PC-3 (cell line): ENCODE measurements at regions not wholly inside any gene's neighbourhood (a gene's known extent, or its start where the extent isn't known, plus 50 kb on each side); places are given as distances from the start of the nearest gene placed in this dataset.
A peak's percentile ranks its signal among the peaks of the same experiment; 100 is the strongest.

Experiments used
- ATAC-seq: fragments of 200-7000 bp; cut with Tn5 transposase; 2 replicates; pipeline ENCODE4 v1.9.1; 2020; ENCODE audit warnings: mild to moderate bottlenecking, moderate library complexity
- BruUV-seq: library from RNA; stranded (reverse); fragments of 400-500 nt; replicated peaks from 2 replicates; lab custom pipeline; 2021; lab: Mats Ljungman, UMichigan
- CTCF ChIA-PET: fragments of 300-600 bp; sonication (Branson Sonifier 250); formaldehyde crosslinking; loops from one replicate; lab custom pipeline; 2022; ENCODE audit warnings: antibody characterized with exemption; lab: Charles Lee
- POLR2A ChIA-PET: fragments of 300-600 bp; sonication (Branson Sonifier 250); formaldehyde crosslinking; loops from one replicate; lab custom pipeline; 2022; ENCODE audit warnings: antibody characterized with exemption; ENCODE audit not compliant: unreplicated experiment; lab: Charles Lee
- DNase-seq: peaks from one replicate; pipeline ENCODE4 v3.0.0-alpha.2; 2015
- H2AFZ ChIP-seq: fragments of 300-600 bp; sonication (generic); 2 replicates; pipeline ENCODE4 v1.6.0; 2016; ENCODE audit warnings: antibody characterized with exemption, low read length
- H3F3A ChIP-seq: fragments of 300-600 bp; sonication (generic); one replicate; pipeline ENCODE4 v1.6.0; 2017; ENCODE audit warnings: antibody characterized with exemption, low read length, control low read depth, mild to moderate bottlenecking; ENCODE audit not compliant: unreplicated experiment
- H3K27ac ChIP-seq: fragments of 300-600 bp; sonication (generic); 2 replicates; pipeline ENCODE4 v1.5.1; 2016; ENCODE audit warnings: mild to moderate bottlenecking, low read length
- H3K27me3 ChIP-seq: fragments of 300-600 bp; sonication (generic); 2 replicates; pipeline ENCODE4 v1.6.1; 2016; ENCODE audit warnings: low read length, mixed read lengths
- H3K36me3 ChIP-seq: fragments of 300-600 bp; sonication (generic); 2 replicates; pipeline ENCODE4 v1.6.1; 2016; ENCODE audit warnings: low read depth, mixed run types, low read length, mixed read lengths
- H3K4me1 ChIP-seq: fragments of 300-600 bp; sonication (generic); 2 replicates; pipeline ENCODE4 v1.5.1; 2016; ENCODE audit warnings: low read length; ENCODE audit not compliant: insufficient read depth
- H3K4me2 ChIP-seq: fragments of 300-600 bp; sonication (generic); 2 replicates; pipeline ENCODE4 v1.6.0; 2016; ENCODE audit warnings: low read length
- H3K4me3 ChIP-seq: fragments of 300-600 bp; sonication (generic); 2 replicates; pipeline ENCODE4 v1.5.1; 2016; ENCODE audit warnings: mild to moderate bottlenecking, low read length, mixed read lengths
- H3K79me2 ChIP-seq: fragments of 300-600 bp; sonication (generic); 2 replicates; pipeline ENCODE4 v1.6.1; 2017; ENCODE audit warnings: low read length, mixed read lengths
- H3K9ac ChIP-seq: fragments of 300-600 bp; sonication (generic); 2 replicates; pipeline ENCODE4 v1.6.0; 2016; ENCODE audit warnings: mild to moderate bottlenecking, low read length
- H3K9me2 ChIP-seq: fragments of 300-600 bp; sonication (generic); replicated peaks from 2 replicates; pipeline ENCODE4 v1.6.1; 2016; ENCODE audit warnings: mixed run types, low read length, mixed read lengths
- H3K9me3 ChIP-seq: fragments of 300-600 bp; sonication (generic); 2 replicates; pipeline ENCODE4 v1.6.1; 2016; ENCODE audit warnings: low read length, mixed read lengths
- H4K20me1 ChIP-seq: fragments of 300-600 bp; sonication (generic); 2 replicates; pipeline ENCODE4 v1.6.1; 2016; ENCODE audit warnings: low read length, mixed read lengths
- EZH2 ChIP-seq: fragments of 300-600 bp; sonication (generic); IDR thresholded peaks from one replicate; pipeline ENCODE4 v1.6.1; 2017; ENCODE audit warnings: antibody characterized with exemption, mild to moderate bottlenecking, low read length; ENCODE audit not compliant: unreplicated experiment
- EZH2phosphoT487 ChIP-seq: fragments of 300-600 bp; sonication (generic); IDR thresholded peaks from 2 replicates; pipeline ENCODE4 v1.6.1; 2018; ENCODE audit warnings: mild to moderate bottlenecking, antibody characterized with exemption, low read length, borderline replicate concordance
- intact Hi-C: fragments of 100-400 bp; cut with micrococcal nuclease; formaldehyde crosslinking; loops from 2 replicates; pipeline ENCODE4 v1.9.0; 2023
- TF ChIP-seq, protein P1 (sequence below): fragments of 300-600 bp; sonication (generic); conservative IDR thresholded peaks from 2 replicates; pipeline ENCODE4 v1.5.1; 2017; ENCODE audit warnings: antibody characterized with exemption, low read depth, mild to moderate bottlenecking, low read length

DNA sequence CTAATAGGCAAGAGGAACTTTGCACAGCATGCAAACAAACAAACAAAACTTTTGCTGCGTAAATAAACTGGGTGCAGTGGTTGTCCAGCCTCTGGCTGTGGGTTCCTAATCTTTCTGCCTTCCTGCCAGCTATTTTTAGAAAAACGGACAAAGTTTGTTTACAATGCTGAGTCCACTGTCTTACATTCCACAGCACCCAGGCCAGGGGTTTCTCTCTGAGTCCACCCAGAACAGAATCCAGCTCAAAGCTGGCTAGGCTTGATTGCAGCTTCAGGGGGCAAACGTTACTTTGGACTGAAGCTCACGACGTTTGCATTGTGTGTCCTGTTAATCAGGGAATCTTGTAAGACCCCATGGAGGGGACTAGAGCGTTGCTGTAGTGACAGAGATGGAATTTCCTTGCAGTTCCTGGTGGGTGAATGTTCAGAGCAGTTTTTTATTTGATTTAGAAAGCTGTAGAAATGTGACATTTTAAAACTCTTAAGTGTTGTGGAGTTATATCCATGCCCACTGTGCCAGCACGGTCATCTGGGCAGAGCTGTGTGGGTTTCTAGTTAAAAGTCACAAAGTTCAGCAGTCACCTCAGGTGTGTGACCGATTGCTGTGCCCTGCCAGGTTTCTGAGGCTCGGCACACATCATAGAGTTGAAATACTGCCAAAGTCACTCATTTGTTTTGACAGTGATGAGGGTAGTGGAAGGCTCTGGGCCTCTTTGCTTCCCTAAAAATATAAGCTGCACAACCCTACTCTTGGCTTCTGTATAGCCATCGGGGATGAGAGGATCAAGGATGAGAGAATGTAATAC is 247.0 kb downstream of the STK31 start:
- no TSS peak for BruUV-seq
- H3K27ac ChIP-seq = no peak overlapping the region
- no peaks in the 10 kb centered on the region for H4K20me1 ChIP-seq
- ATAC-seq = no peak
- POLR2A ChIA-PET = no interaction called here
- H3K79me2 ChIP-seq = no peaks in the 10 kb centered on the region
- H3K4me3 ChIP-seq = no peak overlapping the region
- H3K36me3 ChIP-seq = no peaks in the 10 kb centered on the region
- H3K9ac ChIP-seq = no peak overlapping the region
- no peaks in the 10 kb centered on the region for H3K9me2 ChIP-seq
- peaks cover 8% of the 10 kb centered on the region; the same call in 1 of the 2 replicates for H3K4me1 ChIP-seq
- CTCF ChIA-PET = no interaction called here
- peak overlapping the region; percentile 31; the same call in 1 of the 2 replicates for H2AFZ ChIP-seq
- peak overlapping the region; percentile 22; the same call in 1 of the 2 replicates for H3K4me2 ChIP-seq
- no peaks in the 10 kb centered on the region for H3F3A ChIP-seq
- TF ChIP-seq EZH2phosphoT487 = no peak
- no peak for TF ChIP-seq EZH2
- TF ChIP-seq, protein P1, sequence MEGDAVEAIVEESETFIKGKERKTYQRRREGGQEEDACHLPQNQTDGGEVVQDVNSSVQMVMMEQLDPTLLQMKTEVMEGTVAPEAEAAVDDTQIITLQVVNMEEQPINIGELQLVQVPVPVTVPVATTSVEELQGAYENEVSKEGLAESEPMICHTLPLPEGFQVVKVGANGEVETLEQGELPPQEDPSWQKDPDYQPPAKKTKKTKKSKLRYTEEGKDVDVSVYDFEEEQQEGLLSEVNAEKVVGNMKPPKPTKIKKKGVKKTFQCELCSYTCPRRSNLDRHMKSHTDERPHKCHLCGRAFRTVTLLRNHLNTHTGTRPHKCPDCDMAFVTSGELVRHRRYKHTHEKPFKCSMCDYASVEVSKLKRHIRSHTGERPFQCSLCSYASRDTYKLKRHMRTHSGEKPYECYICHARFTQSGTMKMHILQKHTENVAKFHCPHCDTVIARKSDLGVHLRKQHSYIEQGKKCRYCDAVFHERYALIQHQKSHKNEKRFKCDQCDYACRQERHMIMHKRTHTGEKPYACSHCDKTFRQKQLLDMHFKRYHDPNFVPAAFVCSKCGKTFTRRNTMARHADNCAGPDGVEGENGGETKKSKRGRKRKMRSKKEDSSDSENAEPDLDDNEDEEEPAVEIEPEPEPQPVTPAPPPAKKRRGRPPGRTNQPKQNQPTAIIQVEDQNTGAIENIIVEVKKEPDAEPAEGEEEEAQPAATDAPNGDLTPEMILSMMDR = no peak
- H3K27me3 ChIP-seq = 0 out of 2 replicates have a peak, but pooled peaks cover 4% of the 10 kb centered on the region
- intact Hi-C loops = no loop called here
- no peaks in the 10 kb centered on the region for H3K9me3 ChIP-seq
- DNase-seq = peak; percentile 22

DNA sequence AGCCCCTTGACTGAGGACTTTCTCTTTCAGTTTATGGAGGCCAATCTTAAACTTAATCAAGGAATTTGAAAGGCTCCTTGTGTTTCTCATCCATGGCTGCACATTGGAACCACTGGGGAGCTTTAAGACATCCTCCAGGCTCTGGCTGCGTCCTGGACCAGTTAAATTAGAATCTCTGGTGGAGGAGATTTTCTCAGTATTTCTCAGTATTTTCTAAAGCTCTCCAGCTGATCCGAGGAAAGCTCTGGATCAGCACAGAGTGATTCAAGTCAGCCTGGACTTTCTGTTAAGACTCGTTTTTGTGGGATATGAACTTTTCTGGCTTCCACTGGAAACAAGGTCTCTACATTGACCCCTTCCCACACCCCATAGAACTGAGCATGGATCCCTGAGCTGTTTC is 249.8 kb downstream of the STK31 start:
- Histone ChIP-seq H3K9me3 (no peaks in the 10 kb centered on the region), H4K20me1 (no peaks in the 10 kb centered on the region), H3K27ac (no peak overlapping the region), H3K4me1 (peaks cover 8% of the 10 kb centered on the region; the same call in 1 of the 2 replicates), H3K4me2 (no peak overlapping the region), H3K36me3 (no peaks in the 10 kb centered on the region), H3K4me3 (no peak overlapping the region), H3K9me2 (no peaks in the 10 kb centered on the region), H3K9ac (no peak overlapping the region), H3K27me3 (0 out of 2 replicates have a peak, but pooled peaks cover 4% of the 10 kb centered on the region), H3K79me2 (no peaks in the 10 kb centered on the region), H2AFZ (no peak overlapping the region), H3F3A (no peaks in the 10 kb centered on the region)
- no TSS peak for BruUV-seq
- POLR2A ChIA-PET = no interaction called here
- ATAC-seq (no peak), DNase-seq (no peak)
- TF ChIP-seq, protein P1 = no peak
- TF ChIP-seq EZH2phosphoT487 = no peak
- TF ChIP-seq EZH2 = no peak
- CTCF ChIA-PET = no interaction called here
- intact Hi-C loops = no loop called here

DNA sequence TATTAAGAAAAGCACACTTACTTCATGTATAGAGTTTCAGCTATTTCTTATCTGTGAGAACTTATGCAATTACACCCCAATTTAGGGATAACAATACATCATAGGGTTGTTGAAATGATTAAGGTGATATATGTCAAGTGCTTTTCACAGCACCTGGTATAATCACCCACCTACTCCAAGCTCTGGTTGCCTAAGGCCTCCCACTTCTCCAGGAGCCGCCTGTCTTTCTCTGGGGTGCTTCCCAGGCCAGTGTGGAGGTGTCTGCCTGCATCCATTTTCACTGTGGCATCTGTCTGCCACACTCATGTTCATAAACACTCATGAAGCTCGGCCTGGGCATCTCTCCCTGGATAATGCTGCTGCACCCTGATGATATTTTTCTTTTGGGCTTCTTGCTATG is 250.3 kb downstream of the STK31 start:
- TF ChIP-seq EZH2phosphoT487 (no peak), EZH2 (no peak)
- TF ChIP-seq, protein P1 = no peak
- no peaks in the 10 kb centered on the region for H3F3A ChIP-seq
- H3K4me3 ChIP-seq = no peak overlapping the region
- no peaks in the 10 kb centered on the region for H3K9me3 ChIP-seq
- H3K36me3 ChIP-seq = no peaks in the 10 kb centered on the region
- H3K9ac ChIP-seq = no peak overlapping the region
- POLR2A ChIA-PET = no interaction called here
- DNase-seq = no peak
- 0 out of 2 replicates have a peak, but pooled peaks cover 4% of the 10 kb centered on the region for H3K27me3 ChIP-seq
- no peak overlapping the region for H3K27ac ChIP-seq
- no TSS peak for BruUV-seq
- no peak overlapping the region for H2AFZ ChIP-seq
- no peaks in the 10 kb centered on the region for H3K9me2 ChIP-seq
- no peak overlapping the region for H3K4me2 ChIP-seq
- CTCF ChIA-PET = no interaction called here
- H3K79me2 ChIP-seq = no peaks in the 10 kb centered on the region
- intact Hi-C loops = no loop called here
- ATAC-seq = no peak
- H3K4me1 ChIP-seq = peaks cover 8% of the 10 kb centered on the region; the same call in 1 of the 2 replicates
- H4K20me1 ChIP-seq = no peaks in the 10 kb centered on the region
